HG02973 (cell line): ENCODE measurements at regions not wholly inside any gene's neighbourhood (a gene's known extent, or its start where the extent isn't known, plus 50 kb on each side); places are given as distances from the start of the nearest gene placed in this dataset.
A peak's percentile ranks its signal among the peaks of the same experiment; 100 is the strongest.
"Not testable (repeated sequence)": the region's sequence is repeated elsewhere in the genome, so short reads cannot be mapped to it uniquely, and the experiment has no call there.

Experiments used
- ATAC-seq: cut with Tn5 transposase; IDR thresholded peaks from one replicate; pipeline ENCODE4 v1.9.1; 2021; ENCODE audit warnings: moderate library complexity; ENCODE audit not compliant: unreplicated experiment

GRCh38 chr18:67142604-67143003, 373.9 kb downstream of the DSEL start:
- no peak for ATAC-seq

- no peak for ATAC-seq
Measured at GRCh38 chr18:67140495-67140894, 376.0 kb downstream of the DSEL start.

DNA sequence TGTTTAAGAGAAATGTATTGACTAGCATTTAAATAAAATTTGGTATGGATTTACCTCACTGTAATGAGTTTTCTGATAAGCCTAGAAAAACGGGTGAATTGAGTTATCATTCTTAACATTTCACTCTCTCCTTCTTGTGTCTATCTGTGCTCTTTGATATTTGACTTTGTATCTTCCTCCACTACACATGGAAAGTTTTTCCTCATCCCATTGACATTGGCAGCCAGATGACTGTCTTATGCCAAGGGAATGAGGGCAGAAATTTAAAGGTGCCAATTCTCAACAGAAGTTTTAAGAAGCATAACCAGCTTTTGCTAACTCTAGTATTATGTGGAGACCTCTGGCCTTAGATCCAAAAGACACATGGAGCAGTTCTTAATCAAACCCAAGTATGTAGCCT, 376.6 kb downstream of the DSEL start:
- no peak for ATAC-seq

DNA sequence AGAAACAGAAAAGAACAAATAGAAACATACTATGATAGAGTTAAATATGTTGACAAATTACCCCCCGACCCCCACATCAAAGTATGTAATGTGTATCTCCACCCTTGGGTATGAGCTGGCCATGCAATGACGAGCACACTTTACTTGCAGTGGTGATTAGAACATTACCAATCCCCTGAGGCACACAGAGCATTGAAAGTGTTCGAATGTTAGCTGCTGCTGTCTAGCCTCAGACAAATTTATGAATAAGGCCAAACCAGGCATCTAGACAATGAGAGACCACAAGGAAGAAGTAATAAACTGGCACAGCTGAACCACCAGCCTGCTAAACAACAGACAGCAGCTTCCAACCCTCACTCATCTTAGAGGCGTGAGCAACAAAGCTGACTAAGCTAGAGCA, 380.5 kb downstream of the DSEL start:
- ATAC-seq, result no peak

GRCh38 chr18:67134911-67135310, 381.6 kb downstream of the DSEL start:
- ATAC-seq, result no peak

- ATAC-seq, result no peak
Measured at GRCh38 chr18:67133669-67134068, 382.9 kb downstream of the DSEL start.

- no peak for ATAC-seq
Measured at GRCh38 chr18:67132919-67133318, 383.6 kb downstream of the DSEL start.

DNA sequence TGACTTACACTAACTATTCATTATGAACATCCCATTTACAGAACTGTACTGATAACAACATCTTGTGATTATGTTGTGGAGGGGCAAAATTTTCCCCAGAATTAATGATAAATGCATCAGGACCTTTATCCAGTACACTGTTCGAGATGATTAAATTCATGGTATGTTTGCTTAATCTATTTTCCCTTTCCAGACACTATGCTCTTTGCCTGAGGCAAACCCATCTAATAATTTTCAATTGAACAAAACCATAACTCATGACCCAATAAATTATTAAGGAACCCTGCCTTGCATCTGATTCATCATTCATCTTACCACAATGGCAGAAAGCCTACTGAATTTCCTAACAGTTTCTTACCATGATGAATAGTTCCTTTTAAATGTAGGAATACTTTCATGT, 385.0 kb downstream of the DSEL start:
- ATAC-seq, result no peak

GRCh38 chr18:67126751-67127150, 389.8 kb downstream of the DSEL start:
- ATAC-seq, result not testable (repeated sequence)

- no peak for ATAC-seq
Measured at GRCh38 chr18:67123901-67124300, 392.6 kb downstream of the DSEL start.

- ATAC-seq, result no peak
Measured at GRCh38 chr18:67117804-67118203, 398.7 kb downstream of the DSEL start.

DNA sequence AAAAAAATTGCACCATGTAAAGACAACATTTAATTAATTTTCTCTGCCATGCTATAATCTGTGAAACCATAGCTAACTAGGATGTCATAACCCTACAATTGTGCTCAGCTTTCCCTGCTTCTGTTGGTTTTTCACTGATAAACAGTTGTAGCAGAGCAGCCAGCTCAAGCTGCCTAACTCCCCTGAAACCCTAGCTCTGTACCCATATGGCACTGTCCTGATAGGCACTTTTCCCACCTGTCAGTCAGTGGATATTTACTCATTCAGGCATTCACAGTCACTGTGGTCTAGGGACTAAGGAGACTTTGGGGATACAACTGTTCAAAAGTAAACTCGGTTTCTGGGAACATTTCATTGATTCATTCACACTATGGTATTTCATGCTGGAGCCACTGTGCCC, 407.0 kb downstream of the DSEL start:
- ATAC-seq, result no peak

GRCh38 chr18:67108894-67109293, 407.6 kb downstream of the DSEL start:
- ATAC-seq, result no peak

GRCh38 chr18:67104700-67105284, 411.7 kb downstream of the DSEL start:
- ATAC-seq, result peak; percentile 89

GRCh38 chr18:67094123-67094522, 422.4 kb downstream of the DSEL start:
- ATAC-seq, result no peak

GRCh38 chr18:67092141-67092540, 424.4 kb downstream of the DSEL start:
- ATAC-seq, result no peak

DNA sequence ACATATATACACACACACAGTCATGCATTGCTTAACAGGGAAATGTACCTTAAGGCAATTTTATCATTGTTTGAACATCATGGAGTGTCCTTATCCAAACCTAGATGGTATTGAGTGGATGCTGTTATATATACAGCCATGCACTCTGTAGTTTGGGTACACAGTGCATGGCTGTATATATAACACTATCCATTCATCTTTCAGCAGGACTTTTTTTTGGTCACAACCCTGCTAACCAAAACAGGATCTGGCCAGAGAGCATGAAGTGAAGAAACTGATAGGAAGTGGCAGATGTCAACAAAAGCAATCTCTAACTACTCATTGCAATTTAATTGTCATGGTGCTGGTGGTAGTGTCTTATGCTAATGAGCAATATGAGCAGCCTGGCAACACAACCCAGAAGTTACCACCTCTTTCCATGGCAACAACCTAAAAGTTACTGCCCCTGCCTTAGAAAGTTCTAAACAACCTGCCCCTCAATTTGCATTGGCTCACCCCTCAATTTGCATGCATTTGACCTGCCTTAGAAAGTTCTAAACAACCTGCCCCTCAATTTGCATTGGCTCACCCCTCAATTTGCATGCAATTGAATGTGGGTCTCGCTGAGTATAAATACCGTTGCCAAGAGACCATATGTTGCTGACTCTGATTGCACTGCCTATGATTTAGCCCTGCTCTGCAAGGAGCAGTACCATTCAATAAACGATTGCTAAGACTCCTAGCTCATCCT, 434.9 kb downstream of the DSEL start:
- no peak for ATAC-seq

- no peak for ATAC-seq
Measured at GRCh38 chr18:67080601-67081000, 435.9 kb downstream of the DSEL start.

DNA sequence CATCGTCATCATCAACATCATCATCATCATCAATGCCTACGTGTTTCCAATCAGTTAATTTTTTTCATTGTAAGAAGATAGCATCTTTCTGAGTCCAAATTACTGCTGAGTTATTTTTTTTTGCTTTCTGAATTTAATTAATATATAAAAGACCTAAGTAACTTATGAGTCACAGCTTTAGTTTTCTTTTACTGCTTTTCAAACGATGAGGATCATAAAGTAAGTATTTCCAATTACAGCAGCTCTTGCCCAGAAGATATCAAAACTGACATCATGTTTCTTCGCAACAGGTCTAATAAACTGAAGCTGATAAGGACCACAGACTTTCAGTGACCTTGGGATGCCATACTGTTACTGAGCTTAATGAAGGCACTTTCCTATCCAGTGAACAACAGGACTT, 442.2 kb downstream of the DSEL start:
- ATAC-seq, result no peak

DNA sequence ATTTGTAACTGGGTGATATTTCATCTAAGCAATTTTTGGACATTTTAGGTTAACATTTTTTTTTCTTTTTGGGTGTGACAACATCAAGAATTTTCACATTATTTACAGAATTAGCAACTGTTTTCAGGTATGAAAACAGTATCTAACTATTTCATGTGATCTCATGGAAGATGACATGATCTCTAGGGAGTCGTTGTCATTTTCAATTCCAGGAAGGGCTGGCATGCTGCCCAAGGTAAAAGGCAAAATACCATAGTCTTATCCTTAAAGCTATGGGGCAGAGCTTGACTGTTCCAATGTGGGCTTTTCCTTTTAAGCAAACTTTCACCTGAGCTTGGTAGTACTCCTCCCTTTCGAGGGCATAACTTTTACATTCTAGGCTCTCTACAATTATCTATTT, 443.7 kb downstream of the DSEL start:
- ATAC-seq, result no peak

- ATAC-seq, result no peak
Measured at GRCh38 chr18:67068608-67069007, 447.9 kb downstream of the DSEL start.

DNA sequence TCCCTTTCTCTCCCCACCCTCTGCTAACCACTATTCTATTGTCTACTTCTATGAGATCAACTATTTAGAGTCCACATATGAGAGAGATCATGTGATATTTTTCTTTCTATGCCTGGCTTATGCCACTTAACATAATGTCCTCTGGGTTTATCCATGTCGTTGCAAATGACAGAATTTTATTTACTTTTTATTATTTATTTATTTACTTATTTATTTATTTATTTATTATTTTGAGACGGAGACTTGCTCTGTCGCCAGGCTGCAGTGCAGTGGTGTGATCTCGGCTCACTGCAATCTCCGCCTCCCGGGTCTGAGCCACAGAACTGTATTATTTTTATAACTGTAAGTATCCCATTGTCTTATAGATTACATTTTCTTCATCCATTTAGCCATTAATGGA, 443.4 kb upstream of the CDH19 start:
- ATAC-seq, result no peak

- ATAC-seq, result no peak
Measured at GRCh38 chr18:67043276-67043675, 439.4 kb upstream of the CDH19 start.
